ENCODE measurements at regions not wholly inside any gene's neighbourhood (a gene's known extent, or its start where the extent isn't known, plus 50 kb on each side); places are given as distances from the start of the nearest gene placed in this dataset.

GRCh38 chr9:25377039-25377438, 301.2 kb downstream of the TUSC1 start:
- no peak for TF ChIP-seq CTCF (conservative IDR thresholded peaks at IDR 0.05)
- TF ChIP-seq ZFX (IDR thresholded peaks at IDR 0.05): no peak

Measured in C4-2B (cell line).